Testis (tissue), 2 donors: ENCODE measurements at regions not wholly inside any gene's neighbourhood (a gene's known extent, or its start where the extent isn't known, plus 50 kb on each side); places are given as distances from the start of the nearest gene placed in this dataset.
"Not testable (repeated sequence)": the region's sequence is repeated elsewhere in the genome, so short reads cannot be mapped to it uniquely, and the experiment has no call there.

Experiments
- DNase-seq: peaks from one replicate; pipeline ENCODE4 v3.0.0-alpha.2; 2019
- H3K27ac ChIP-seq, 2 donors: fragments of 200-600 bp; sonication (generic); one replicate each; pipeline ENCODE4 v1.5.1; 2019
- H3K27me3 ChIP-seq: fragments of 200-600 bp; sonication (generic); one replicate; pipeline ENCODE4 v1.5.1; 2019
- H3K36me3 ChIP-seq: fragments of 200-600 bp; sonication (generic); one replicate; pipeline ENCODE4 v1.5.1; 2017; ENCODE audit warnings: low read depth; ENCODE audit errors: missing control alignments
- H3K4me1 ChIP-seq: fragments of 200-600 bp; sonication (generic); one replicate; pipeline ENCODE4 v1.5.1; 2019
- H3K4me3 ChIP-seq, 2 donors: fragments of 200-600 bp; sonication (generic); one replicate each; pipeline ENCODE4 v1.5.1; 2017 to 2019
- H3K9me3 ChIP-seq: fragments of 200-600 bp; sonication (generic); one replicate; pipeline ENCODE4 v1.5.1; 2017
- CTCF ChIP-seq, 3 experiments: fragments of 450-650 bp in 2 of 3; fragments of 200-600 bp in 1 of 3; sonication (generic) in 1 of 3; IDR thresholded peaks; one replicate each; pipeline ENCODE4 v1.5.1; 2016 to 2019; ENCODE audit warnings: antibody characterized with exemption in 3 of 3, mild to moderate bottlenecking in 2 of 3, moderate library complexity in 1 of 3
- POLR2A ChIP-seq: fragments of 450-650 bp; IDR thresholded peaks from one replicate; pipeline ENCODE4 v1.6.1; 2017; ENCODE audit warnings: antibody characterized with exemption, mild to moderate bottlenecking, moderate library complexity
- WGBS, 2 donors: methylation state at CpG; one replicate each; pipeline ENCODE4 v1.1.5; 2018; 5-methylcytosine and 5-hydroxymethylcytosine counted together
- intact Hi-C: fragments of 100-400 bp; cut with DNase I; formaldehyde crosslinking; loops from one replicate; pipeline ENCODE4 v1.15.1; 2023; ENCODE audit warnings: low total_unique reads

- 26 to 40% methylated on average over 3 of the region's 3 CpGs for WGBS, 2 donors
These were observed 796.5 kb downstream of the PRIM2 start for GRCh38 chr6:58113960-58114359.

GRCh38 chr6:58117162-58117561 lies 799.7 kb downstream of the PRIM2 start:
- H3K27ac ChIP-seq, H3K4me3 ChIP-seq, H3K9me3 ChIP-seq, H3K36me3 ChIP-seq, H3K4me1 ChIP-seq, H3K27me3 ChIP-seq, intact Hi-C loops, DNase-seq: not testable (repeated sequence)
- 83 to 100% methylated on average over 1 of the region's 1 CpG for WGBS, 2 donors

More at GRCh38 chr6:58113960-58114359, 796.5 kb downstream of the PRIM2 start:
- no peak overlapping the region for H3K4me3 ChIP-seq
- DNase-seq = no peak
- no peaks in the 10 kb centered on the region for H3K9me3 ChIP-seq
- no peak overlapping the region for H3K27ac ChIP-seq
- no peak for TF ChIP-seq POLR2A
- no peak for TF ChIP-seq CTCF (IDR thresholded peaks at IDR 0.05)
- no peaks in the 10 kb centered on the region for H3K36me3 ChIP-seq
- H3K4me1 ChIP-seq = no peaks in the 10 kb centered on the region
- intact Hi-C loops = no loop called here
- H3K27me3 ChIP-seq = no peaks in the 10 kb centered on the region

GRCh38 chr6:58121616-58122015 lies 804.2 kb downstream of the PRIM2 start:
- H3K9me3 ChIP-seq, H3K4me1 ChIP-seq, intact Hi-C loops, H3K36me3 ChIP-seq, H3K27me3 ChIP-seq, H3K27ac ChIP-seq, DNase-seq, H3K4me3 ChIP-seq: not testable (repeated sequence)
- 88 to 96% methylated on average over 3 of the region's 3 CpGs for WGBS, 2 donors

GRCh38 chr6:58123770-58124169 lies 806.3 kb downstream of the PRIM2 start:
- intact Hi-C loops, DNase-seq, H3K4me1 ChIP-seq, H3K9me3 ChIP-seq, H3K4me3 ChIP-seq, H3K36me3 ChIP-seq, H3K27me3 ChIP-seq, H3K27ac ChIP-seq: not testable (repeated sequence)
- 27 to 32% methylated on average over 2 of the region's 2 CpGs for WGBS, 2 donors

GRCh38 chr6:58128549-58128948 lies 811.1 kb downstream of the PRIM2 start:
- H3K4me1 ChIP-seq, DNase-seq, H3K36me3 ChIP-seq, H3K9me3 ChIP-seq, intact Hi-C loops, H3K27ac ChIP-seq, H3K27me3 ChIP-seq, H3K4me3 ChIP-seq: not testable (repeated sequence)
- WGBS, 2 donors = 82 to 86% methylated on average over 2 of the region's 2 CpGs

GRCh38 chr6:58129098-58129497 lies 811.7 kb downstream of the PRIM2 start:
- H3K27ac ChIP-seq, H3K9me3 ChIP-seq, H3K4me1 ChIP-seq, H3K4me3 ChIP-seq, H3K27me3 ChIP-seq, intact Hi-C loops, DNase-seq, H3K36me3 ChIP-seq: not testable (repeated sequence)
- WGBS, 2 donors = 7 to 12% methylated on average over 1 of the region's 1 CpG

- H3K4me3 ChIP-seq, DNase-seq, H3K27me3 ChIP-seq, H3K27ac ChIP-seq, H3K4me1 ChIP-seq, H3K36me3 ChIP-seq, intact Hi-C loops, H3K9me3 ChIP-seq: not testable (repeated sequence)
- 69 to 94% methylated on average over 2 of the region's 2 CpGs for WGBS, 2 donors
These were observed 822.3 kb downstream of the PRIM2 start for GRCh38 chr6:58139746-58140145.

- H3K4me3 ChIP-seq, H3K27me3 ChIP-seq: not testable (repeated sequence)
- 56 to 74% methylated on average over 1 of the region's 1 CpG for WGBS, 2 donors
These were observed 853.6 kb downstream of the PRIM2 start for GRCh38 chr6:58171025-58171424.

More at GRCh38 chr6:58171025-58171424, 853.6 kb downstream of the PRIM2 start:
- H3K36me3 ChIP-seq, H3K4me1 ChIP-seq, H3K27ac ChIP-seq, DNase-seq, H3K9me3 ChIP-seq, intact Hi-C loops: not testable (repeated sequence)
